Spleen (tissue), 11 donors: ENCODE measurements at regions not wholly inside any gene's neighbourhood (a gene's known extent, or its start where the extent isn't known, plus 50 kb on each side); places are given as distances from the start of the nearest gene placed in this dataset.

ENCODE experiments used
- DNase-seq: peaks from one replicate; pipeline ENCODE4 v3.0.0-alpha.2; 2020
- H3K27ac ChIP-seq, 8 donors: fragments of 200-600 bp; sonication (generic) in 7 of 8; 1 replicate in 4 of 8; 2 replicates in 4 of 8; pipeline versions ENCODE4 v1.5.0 to v1.8.0; 2016 to 2021; ENCODE audit warnings: inconsistent platforms in 4 of 8, mild to moderate bottlenecking in 4 of 8, moderate library complexity in 1 of 8
- H3K27me3 ChIP-seq, 7 donors: fragments of 200-600 bp; sonication (generic) in 6 of 7; replicated peaks in 1 of 7; 1 replicate in 4 of 7; 2 replicates in 3 of 7; pipeline versions ENCODE4 v1.5.0 to v1.8.0; 2016 to 2021; ENCODE audit warnings: inconsistent platforms in 3 of 7, mild to moderate bottlenecking in 1 of 7
- H3K36me3 ChIP-seq, 6 donors: fragments of 200-600 bp; sonication (generic) in 5 of 6; 1 replicate in 4 of 6; 2 replicates in 2 of 6; pipeline versions ENCODE4 v1.5.0 to v1.8.0; 2016 to 2021; ENCODE audit warnings: inconsistent platforms in 2 of 6
- H3K4me1 ChIP-seq, 6 donors: fragments of 200-600 bp; sonication (generic) in 5 of 6; 1 replicate in 3 of 6; 2 replicates in 3 of 6; pipeline versions ENCODE4 v1.5.0 to v1.8.0; 2016 to 2021; ENCODE audit warnings: inconsistent platforms in 3 of 6
- H3K4me3 ChIP-seq, 8 donors: fragments of 200-600 bp; sonication (generic) in 7 of 8; 1 replicate in 4 of 8; 2 replicates in 4 of 8; pipeline versions ENCODE4 v1.5.0 to v1.8.0; 2016 to 2021; ENCODE audit warnings: inconsistent platforms in 4 of 8, mild to moderate bottlenecking in 4 of 8, moderate library complexity in 2 of 8
- H3K9me3 ChIP-seq, 8 donors: fragments of 200-600 bp; sonication (generic) in 7 of 8; 1 replicate in 4 of 8; 2 replicates in 4 of 8; pipeline versions ENCODE4 v1.5.0 to v1.8.0; 2016 to 2021; ENCODE audit warnings: inconsistent platforms in 4 of 8
- POLR2A ChIP-seq, 3 donors: fragments of 450-650 bp; IDR thresholded peaks; one replicate each; pipeline ENCODE4 v1.5.1; 2017; ENCODE audit warnings: antibody characterized with exemption in 3 of 3, mild to moderate bottlenecking in 1 of 3
- POLR2AphosphoS5 ChIP-seq, 3 donors: sonication (generic); formaldehyde crosslinking; IDR thresholded peaks; one replicate each; pipeline ENCODE4 v1.5.1; 2017; ENCODE audit warnings: antibody characterized with exemption in 3 of 3
- WGBS, 5 donors: extraction: QIAGEN DNeasy Blood & Tissue Kit in 3 of 5; methylation state at CpG; one replicate each; pipeline versions ENCODE4 v1.1.5 to v1.1.7; 2013 to 2018; 5-methylcytosine and 5-hydroxymethylcytosine counted together
- intact Hi-C: fragments of 100-400 bp; cut with DNase I; formaldehyde crosslinking; loops from one replicate; pipeline ENCODE4 v1.15.0; 2023; ENCODE audit warnings: low total_unique reads
- TF ChIP-seq, protein P1 (sequence below), 11 experiments: fragments of 200-600 bp in 7 of 11; fragments of 450-650 bp in 4 of 11; sonication (generic) in 4 of 11; IDR thresholded peaks in 8 of 11; conservative IDR thresholded peaks in 3 of 11; 1 replicate in 7 of 11; 2 replicates in 4 of 11; pipeline versions ENCODE4 v1.4.0 to v1.8.0; 2016 to 2021; ENCODE audit warnings: antibody characterized with exemption in 11 of 11, inconsistent platforms in 4 of 11, mild to moderate bottlenecking in 1 of 11
- donor health status: healthy with polysubstance abuse.
- donor health status: DM: no; HTN: no; CAD: no; lungs with moderate emphysema.
- donor health status: DM: no; HTN: no; CAD: no.
- donor health status: Bipolar disorder and iron deficiency.
- donor health status: healthy.
- donor health status: DM: no; HTN: no; CAD: no.
- donor health status: DM: yes; HTN: yes; CAD: no.

DNA sequence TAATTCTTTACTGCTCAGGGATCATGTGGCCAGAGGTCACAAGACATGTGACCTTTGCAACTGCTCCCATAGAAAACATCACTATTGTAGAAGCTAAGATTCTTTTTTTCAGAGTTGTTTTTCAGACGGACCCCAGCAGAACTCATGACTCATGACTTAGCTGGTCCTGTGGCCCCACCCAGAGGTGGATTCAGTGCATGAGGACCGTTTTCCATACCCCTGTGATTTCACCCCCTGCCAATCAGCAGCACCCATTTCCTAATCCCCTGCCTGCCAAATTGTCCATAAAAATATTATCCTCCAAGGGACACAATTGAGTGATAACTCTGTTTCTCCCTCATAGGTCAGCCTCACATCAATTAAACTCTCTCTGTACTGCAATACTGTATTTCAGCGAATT, 777.5 kb downstream of the NLGN4Y start:
- Histone ChIP-seq H3K36me3 (no peaks in the 10 kb centered on the region), H3K27me3 (no peaks in the 10 kb centered on the region), H3K9me3 (no peaks in the 10 kb centered on the region), H3K4me1 (no peaks in the 10 kb centered on the region), H3K27ac (no peak overlapping the region), H3K4me3 (no peak overlapping the region)
- DNase-seq, result no peak
- 60 to 72% (median 67%) methylated on average over 3 of the region's 3 CpGs; no CpG with 5 or more reads in 2 of the 5 donors for WGBS, 5 donors
- no peak for TF ChIP-seq POLR2AphosphoS5 (IDR thresholded peaks at IDR 0.05)
- TF ChIP-seq, protein P1, sequence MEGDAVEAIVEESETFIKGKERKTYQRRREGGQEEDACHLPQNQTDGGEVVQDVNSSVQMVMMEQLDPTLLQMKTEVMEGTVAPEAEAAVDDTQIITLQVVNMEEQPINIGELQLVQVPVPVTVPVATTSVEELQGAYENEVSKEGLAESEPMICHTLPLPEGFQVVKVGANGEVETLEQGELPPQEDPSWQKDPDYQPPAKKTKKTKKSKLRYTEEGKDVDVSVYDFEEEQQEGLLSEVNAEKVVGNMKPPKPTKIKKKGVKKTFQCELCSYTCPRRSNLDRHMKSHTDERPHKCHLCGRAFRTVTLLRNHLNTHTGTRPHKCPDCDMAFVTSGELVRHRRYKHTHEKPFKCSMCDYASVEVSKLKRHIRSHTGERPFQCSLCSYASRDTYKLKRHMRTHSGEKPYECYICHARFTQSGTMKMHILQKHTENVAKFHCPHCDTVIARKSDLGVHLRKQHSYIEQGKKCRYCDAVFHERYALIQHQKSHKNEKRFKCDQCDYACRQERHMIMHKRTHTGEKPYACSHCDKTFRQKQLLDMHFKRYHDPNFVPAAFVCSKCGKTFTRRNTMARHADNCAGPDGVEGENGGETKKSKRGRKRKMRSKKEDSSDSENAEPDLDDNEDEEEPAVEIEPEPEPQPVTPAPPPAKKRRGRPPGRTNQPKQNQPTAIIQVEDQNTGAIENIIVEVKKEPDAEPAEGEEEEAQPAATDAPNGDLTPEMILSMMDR (IDR thresholded peaks at IDR 0.05 in 8 of 11, conservative IDR thresholded peaks at IDR 0.05 in 3 of 11), result no peak
- no peak for TF ChIP-seq POLR2A (IDR thresholded peaks at IDR 0.05)
- intact Hi-C loops, result no loop called here

- Histone ChIP-seq H3K27me3 (no peaks in the 10 kb centered on the region), H3K36me3 (no peaks in the 10 kb centered on the region), H3K9me3 (no peaks in the 10 kb centered on the region), H3K4me3 (no peak overlapping the region), H3K4me1 (no peaks in the 10 kb centered on the region), H3K27ac (no peak overlapping the region)
- 71 to 87% (median 81%) methylated on average over 2 of the region's 2 CpGs; no CpG with 5 or more reads in 2 of the 5 donors for WGBS, 5 donors
- intact Hi-C loops, result no loop called here
- TF ChIP-seq POLR2AphosphoS5 (IDR thresholded peaks at IDR 0.05) (no peak), POLR2A (IDR thresholded peaks at IDR 0.05) (no peak)
- TF ChIP-seq, protein P1 (IDR thresholded peaks at IDR 0.05 in 8 of 11, conservative IDR thresholded peaks at IDR 0.05 in 3 of 11), result no peak
- no peak for DNase-seq
Measured at GRCh38 chrY:15312166-15312565, 787.8 kb downstream of the NLGN4Y start.

GRCh38 chrY:15324189-15324588, 799.9 kb downstream of the NLGN4Y start:
- H3K27me3 ChIP-seq, result no peaks in the 10 kb centered on the region
- no peaks in the 10 kb centered on the region for H3K36me3 ChIP-seq
- DNase-seq, result no peak
- no peak overlapping the region for H3K27ac ChIP-seq
- H3K4me3 ChIP-seq, result no peak overlapping the region
- H3K9me3 ChIP-seq, result no peaks in the 10 kb centered on the region
- H3K4me1 ChIP-seq, result no peaks in the 10 kb centered on the region
- intact Hi-C loops, result no loop called here
- TF ChIP-seq POLR2AphosphoS5 (IDR thresholded peaks at IDR 0.05), result no peak
- TF ChIP-seq, protein P1 (IDR thresholded peaks at IDR 0.05 in 8 of 11, conservative IDR thresholded peaks at IDR 0.05 in 3 of 11), result no peak
- no peak for TF ChIP-seq POLR2A (IDR thresholded peaks at IDR 0.05)
- 86 to 88% (median 87%) methylated on average over 2 of the region's 2 CpGs; no CpG with 5 or more reads in 2 of the 5 donors for WGBS, 5 donors

GRCh38 chrY:15325201-15325600, 800.9 kb downstream of the NLGN4Y start:
- Histone ChIP-seq H3K27ac (no peak overlapping the region), H3K36me3 (no peaks in the 10 kb centered on the region), H3K4me1 (no peaks in the 10 kb centered on the region), H3K9me3 (no peaks in the 10 kb centered on the region), H3K27me3 (no peaks in the 10 kb centered on the region), H3K4me3 (no peak overlapping the region)
- DNase-seq, result no peak
- intact Hi-C loops, result no loop called here
- TF ChIP-seq POLR2A (IDR thresholded peaks at IDR 0.05), result no peak
- no peak for TF ChIP-seq POLR2AphosphoS5 (IDR thresholded peaks at IDR 0.05)
- TF ChIP-seq, protein P1 (IDR thresholded peaks at IDR 0.05 in 8 of 11, conservative IDR thresholded peaks at IDR 0.05 in 3 of 11), result no peak
- 76 to 80% (median 77%) methylated on average over 3 of the region's 3 CpGs; no CpG with 5 or more reads in 2 of the 5 donors for WGBS, 5 donors
